ENCODE measurements at regions not wholly inside any gene's neighbourhood (a gene's known extent, or its start where the extent isn't known, plus 50 kb on each side); places are given as distances from the start of the nearest gene placed in this dataset.

DNA sequence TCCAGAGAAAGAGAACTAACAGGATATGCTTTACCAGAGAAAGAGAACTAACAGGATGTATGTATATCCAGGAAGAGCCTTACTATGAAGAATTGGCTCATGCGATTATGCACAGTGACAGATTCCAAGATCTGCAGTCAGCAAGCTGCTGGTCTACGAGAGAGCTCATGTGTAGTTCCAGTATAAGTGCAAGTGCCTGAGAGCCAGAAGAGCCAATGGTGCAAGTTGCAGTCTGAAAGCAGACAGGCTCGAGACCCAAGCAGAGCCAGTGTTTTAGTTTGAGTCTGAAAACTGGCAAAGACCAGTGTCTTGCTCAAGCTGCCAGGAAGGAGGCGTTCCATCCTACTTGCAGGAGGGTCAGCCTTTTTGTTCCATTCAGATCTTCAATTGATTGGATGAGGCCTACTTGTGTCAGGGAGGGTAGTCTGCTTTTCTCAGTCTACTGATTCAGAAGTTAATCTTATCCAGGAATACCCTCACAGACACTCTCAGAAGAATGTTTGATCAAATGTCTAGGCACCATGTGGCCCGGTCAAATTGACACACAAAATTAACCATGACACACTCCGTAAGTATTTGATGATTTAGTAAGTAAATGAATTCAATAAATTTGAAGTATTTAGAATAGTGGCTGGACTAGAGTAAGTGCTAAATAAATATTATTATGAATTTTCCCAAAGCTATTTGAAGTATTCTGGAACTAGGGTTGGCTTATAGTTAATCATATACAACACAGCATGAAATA is 372.1 kb upstream of the SGCD start:
- Histone ChIP-seq H3K9me3 (ENCODE audit: insufficient read depth, low read length, severe bottlenecking) (no peaks in the 10 kb centered on the region), H3K79me2 (ENCODE audit: insufficient read depth, low read length) (no peaks in the 10 kb centered on the region), H3K36me3 (ENCODE audit: insufficient read depth, low read length) (no peaks in the 10 kb centered on the region), H3K4me2 (ENCODE audit: insufficient read depth, low read length) (no peak overlapping the region), H3K27ac (ENCODE audit: low read length) (no peak overlapping the region), H3K9ac (ENCODE audit: low read depth, low read length) (no peak overlapping the region), H3K27me3 (ENCODE audit: insufficient read depth, low read length, poor library complexity) (peaks cover 14% of the 10 kb centered on the region), H3K4me1 (ENCODE audit: insufficient read depth, low read length) (no peaks in the 10 kb centered on the region), H4K20me1 (ENCODE audit: insufficient read depth, low read length) (no peaks in the 10 kb centered on the region), H3K4me3 (ENCODE audit: low read depth in 1 of 2, low read length in 2 of 2) (no peak overlapping the region), H2AFZ (ENCODE audit: low read depth, low read length) (no peak overlapping the region)
- ATAC-seq (ENCODE audit: insufficient read depth, low read depth) (no peak), DNase-seq (no peak)
- TF ChIP-seq, protein P1, sequence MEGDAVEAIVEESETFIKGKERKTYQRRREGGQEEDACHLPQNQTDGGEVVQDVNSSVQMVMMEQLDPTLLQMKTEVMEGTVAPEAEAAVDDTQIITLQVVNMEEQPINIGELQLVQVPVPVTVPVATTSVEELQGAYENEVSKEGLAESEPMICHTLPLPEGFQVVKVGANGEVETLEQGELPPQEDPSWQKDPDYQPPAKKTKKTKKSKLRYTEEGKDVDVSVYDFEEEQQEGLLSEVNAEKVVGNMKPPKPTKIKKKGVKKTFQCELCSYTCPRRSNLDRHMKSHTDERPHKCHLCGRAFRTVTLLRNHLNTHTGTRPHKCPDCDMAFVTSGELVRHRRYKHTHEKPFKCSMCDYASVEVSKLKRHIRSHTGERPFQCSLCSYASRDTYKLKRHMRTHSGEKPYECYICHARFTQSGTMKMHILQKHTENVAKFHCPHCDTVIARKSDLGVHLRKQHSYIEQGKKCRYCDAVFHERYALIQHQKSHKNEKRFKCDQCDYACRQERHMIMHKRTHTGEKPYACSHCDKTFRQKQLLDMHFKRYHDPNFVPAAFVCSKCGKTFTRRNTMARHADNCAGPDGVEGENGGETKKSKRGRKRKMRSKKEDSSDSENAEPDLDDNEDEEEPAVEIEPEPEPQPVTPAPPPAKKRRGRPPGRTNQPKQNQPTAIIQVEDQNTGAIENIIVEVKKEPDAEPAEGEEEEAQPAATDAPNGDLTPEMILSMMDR (IDR thresholded peaks at IDR 0.05; ENCODE audit: borderline replicate concordance, extremely low read depth, low read length, poor library complexity, severe bottlenecking), result no peak
- no peak for TF ChIP-seq EZH2 (IDR thresholded peaks at IDR 0.05; ENCODE audit: borderline replicate concordance, low read depth, low read length, severe bottlenecking)

DNA sequence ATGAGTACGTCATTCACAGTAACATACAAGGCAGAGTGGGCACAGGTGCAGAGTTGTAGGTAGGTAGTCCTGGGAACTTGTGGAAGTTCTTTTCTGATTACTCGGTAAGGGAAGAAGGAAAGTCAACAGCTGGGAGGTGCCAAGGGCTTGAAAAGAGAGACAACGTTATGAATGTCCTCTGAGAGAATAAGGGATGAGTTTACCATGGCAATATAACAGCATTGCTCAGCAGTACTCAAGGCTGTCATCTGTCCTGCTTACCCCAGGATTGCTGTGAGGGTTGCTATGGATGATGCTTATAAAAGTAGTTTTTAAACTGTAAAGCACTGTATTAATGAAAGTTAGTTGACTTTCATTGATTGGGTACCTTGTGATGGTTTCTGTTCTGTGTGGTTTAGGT is 369.1 kb upstream of the SGCD start:
- DNase-seq (no peak), ATAC-seq (ENCODE audit: insufficient read depth, low read depth) (no peak)
- Histone ChIP-seq H3K27me3 (ENCODE audit: insufficient read depth, low read length, poor library complexity) (peaks cover 4% of the 10 kb centered on the region), H4K20me1 (ENCODE audit: insufficient read depth, low read length) (no peaks in the 10 kb centered on the region), H3K79me2 (ENCODE audit: insufficient read depth, low read length) (no peaks in the 10 kb centered on the region), H3K4me1 (ENCODE audit: insufficient read depth, low read length) (no peaks in the 10 kb centered on the region), H3K9ac (ENCODE audit: low read depth, low read length) (no peak overlapping the region), H2AFZ (ENCODE audit: low read depth, low read length) (no peak overlapping the region), H3K27ac (ENCODE audit: low read length) (no peak overlapping the region), H3K36me3 (ENCODE audit: insufficient read depth, low read length) (no peaks in the 10 kb centered on the region), H3K4me2 (ENCODE audit: insufficient read depth, low read length) (no peak overlapping the region), H3K4me3 (ENCODE audit: low read depth in 1 of 2, low read length in 2 of 2) (no peak overlapping the region), H3K9me3 (ENCODE audit: insufficient read depth, low read length, severe bottlenecking) (no peaks in the 10 kb centered on the region)
- TF ChIP-seq EZH2 (IDR thresholded peaks at IDR 0.05; ENCODE audit: borderline replicate concordance, low read depth, low read length, severe bottlenecking), result no peak
- TF ChIP-seq, protein P1 (IDR thresholded peaks at IDR 0.05; ENCODE audit: borderline replicate concordance, extremely low read depth, low read length, poor library complexity, severe bottlenecking), result no peak

DNA sequence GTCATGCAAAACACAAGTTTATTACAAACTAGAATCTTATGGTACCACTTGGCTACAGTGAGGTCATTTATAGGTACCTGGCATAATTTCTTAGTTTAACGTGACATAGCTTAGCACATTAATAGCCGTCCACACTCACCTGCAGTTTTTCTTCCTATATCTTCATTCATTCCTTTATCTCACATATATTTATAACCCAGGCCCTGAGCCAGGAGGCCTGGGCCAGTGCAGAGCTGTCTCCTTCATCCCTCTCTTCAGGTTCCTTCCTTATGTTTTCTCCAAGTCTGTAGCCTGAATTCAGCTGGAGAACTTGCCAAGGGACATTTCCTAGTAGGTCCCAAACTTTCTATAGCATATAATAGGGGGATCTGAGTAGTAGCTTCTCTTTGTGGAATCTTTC is 367.9 kb upstream of the SGCD start:
- no peak overlapping the region for H3K4me2 ChIP-seq (ENCODE audit: insufficient read depth, low read length)
- no peak overlapping the region for H2AFZ ChIP-seq (ENCODE audit: low read depth, low read length)
- no peaks in the 10 kb centered on the region for H3K79me2 ChIP-seq (ENCODE audit: insufficient read depth, low read length)
- H3K9ac ChIP-seq (ENCODE audit: low read depth, low read length), result no peak overlapping the region
- DNase-seq, result no peak
- no peak overlapping the region for H3K27ac ChIP-seq (ENCODE audit: low read length)
- peaks cover 3% of the 10 kb centered on the region for H3K27me3 ChIP-seq (ENCODE audit: insufficient read depth, low read length, poor library complexity)
- no peaks in the 10 kb centered on the region for H3K4me1 ChIP-seq (ENCODE audit: insufficient read depth, low read length)
- H3K9me3 ChIP-seq (ENCODE audit: insufficient read depth, low read length, severe bottlenecking), result no peaks in the 10 kb centered on the region
- ATAC-seq (ENCODE audit: insufficient read depth, low read depth), result no peak
- H3K36me3 ChIP-seq (ENCODE audit: insufficient read depth, low read length), result no peaks in the 10 kb centered on the region
- no peak overlapping the region for H3K4me3 ChIP-seq (ENCODE audit: low read depth in 1 of 2, low read length in 2 of 2)
- no peak for TF ChIP-seq EZH2 (IDR thresholded peaks at IDR 0.05; ENCODE audit: borderline replicate concordance, low read depth, low read length, severe bottlenecking)
- TF ChIP-seq, protein P1 (IDR thresholded peaks at IDR 0.05; ENCODE audit: borderline replicate concordance, extremely low read depth, low read length, poor library complexity, severe bottlenecking), result no peak
- H4K20me1 ChIP-seq (ENCODE audit: insufficient read depth, low read length), result no peaks in the 10 kb centered on the region

Measured in DND-41 (cell line).